ENCODE measurements at regions not wholly inside any gene's neighbourhood (a gene's known extent, or its start where the extent isn't known, plus 50 kb on each side); places are given as distances from the start of the nearest gene placed in this dataset.
"Not testable (repeated sequence)": the region's sequence is repeated elsewhere in the genome, so short reads cannot be mapped to it uniquely, and the experiment has no call there.

DNA sequence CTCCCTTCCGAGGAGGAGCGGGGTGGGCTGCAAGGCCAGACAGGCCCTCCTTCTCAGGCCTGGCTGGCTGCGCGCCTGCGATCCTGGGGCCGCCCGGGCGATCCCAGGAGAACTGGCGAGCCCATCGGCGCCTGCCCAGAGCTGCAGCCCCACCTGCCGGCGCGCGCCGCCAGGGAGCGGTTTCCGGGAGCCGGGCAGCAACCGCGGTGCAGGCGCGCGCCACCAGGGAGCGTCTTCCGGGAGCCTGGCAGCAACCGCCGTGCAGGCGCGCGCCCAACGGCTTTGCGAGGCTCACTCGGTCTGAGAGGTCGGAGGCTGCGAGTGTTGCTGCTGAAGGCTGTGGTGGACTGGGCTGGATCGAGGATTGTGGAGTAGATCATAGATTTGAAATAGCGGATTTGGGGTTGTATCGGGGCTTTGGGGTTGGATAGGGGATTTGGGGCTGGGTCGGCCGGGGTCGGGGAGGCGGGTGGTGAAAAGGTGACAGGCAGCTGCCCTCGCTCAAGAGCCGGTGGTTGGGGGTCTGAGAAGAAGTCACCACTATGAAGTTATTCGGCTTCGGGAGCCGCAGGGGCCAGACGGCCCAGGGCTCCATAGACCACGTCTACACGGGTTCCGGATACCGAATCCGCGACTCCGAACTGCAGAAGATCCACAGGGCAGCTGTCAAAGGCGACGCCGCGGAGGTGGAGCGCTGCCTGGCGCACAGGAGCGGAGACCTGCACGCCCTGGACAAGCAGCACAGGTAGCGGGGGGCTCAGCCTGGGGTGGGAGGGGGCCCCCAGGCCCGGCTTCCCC, 668.9 kb downstream of the SPATA31A6 start (continued):
- not testable (repeated sequence) for TF ChIP-seq NONO (IDR thresholded peaks at IDR 0.05)
- TF ChIP-seq NONO (CRISPR knock-in tag; conservative IDR thresholded peaks at IDR 0.05) (peak; percentile 76), ZNF460 (CRISPR knock-in tag; IDR thresholded peaks at IDR 0.05; ENCODE audit: borderline replicate concordance) (peak; percentile 23; the same call in 1 of the 2 replicates), ZNF589 (CRISPR knock-in tag; conservative IDR thresholded peaks at IDR 0.05) (0 out of 2 replicates have a peak, but pooled peaks have one; percentile 26), POGZ (CRISPR knock-in tag; IDR thresholded peaks at IDR 0.05) (peak; percentile 40; the same call in 1 of the 2 replicates), ZNF788 (CRISPR knock-in tag; IDR thresholded peaks at IDR 0.05; ENCODE audit: borderline replicate concordance) (peak; percentile 41; the same call in 1 of the 2 replicates), KDM2A (CRISPR knock-in tag; IDR thresholded peaks at IDR 0.05; ENCODE audit: borderline replicate concordance, low read depth) (peak; percentile 45), ZMYM4 (CRISPR knock-in tag; IDR thresholded peaks at IDR 0.05) (peak; percentile 70), RBFOX2 (IDR thresholded peaks at IDR 0.05; ENCODE audit: low read depth, low read length) (peak; percentile 76), SAP130 (CRISPR knock-in tag; IDR thresholded peaks at IDR 0.05; ENCODE audit: low read depth) (peak; percentile 40; the same call in 1 of the 2 replicates), MED1 (CRISPR knock-in tag; IDR thresholded peaks at IDR 0.05) (0 out of 2 replicates have a peak, but pooled peaks have one; percentile 25), ZFY (CRISPR knock-in tag; IDR thresholded peaks at IDR 0.05) (peak; percentile 52), HNRNPLL (IDR thresholded peaks at IDR 0.05; ENCODE audit: low read depth, low read length, poor library complexity, severe bottlenecking) (peak; percentile 44)
- TF ChIP-seq, protein P1, sequence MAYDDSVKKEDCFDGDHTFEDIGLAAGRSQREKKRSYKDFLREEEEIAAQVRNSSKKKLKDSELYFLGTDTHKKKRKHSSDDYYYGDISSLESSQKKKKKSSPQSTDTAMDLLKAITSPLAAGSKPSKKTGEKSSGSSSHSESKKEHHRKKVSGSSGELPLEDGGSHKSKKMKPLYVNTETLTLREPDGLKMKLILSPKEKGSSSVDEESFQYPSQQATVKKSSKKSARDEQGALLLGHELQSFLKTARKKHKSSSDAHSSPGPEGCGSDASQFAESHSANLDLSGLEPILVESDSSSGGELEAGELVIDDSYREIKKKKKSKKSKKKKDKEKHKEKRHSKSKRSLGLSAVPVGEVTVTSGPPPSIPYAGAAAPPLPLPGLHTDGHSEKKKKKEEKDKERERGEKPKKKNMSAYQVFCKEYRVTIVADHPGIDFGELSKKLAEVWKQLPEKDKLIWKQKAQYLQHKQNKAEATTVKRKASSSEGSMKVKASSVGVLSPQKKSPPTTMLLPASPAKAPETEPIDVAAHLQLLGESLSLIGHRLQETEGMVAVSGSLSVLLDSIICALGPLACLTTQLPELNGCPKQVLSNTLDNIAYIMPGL (CRISPR knock-in tag; IDR thresholded peaks at IDR 0.05; ENCODE audit: borderline replicate concordance in 1 of 2, low read depth in 1 of 2) = peak; percentile 64 to 91; a peak in 2 of 4 replicates
- TF ChIP-seq, protein P2, sequence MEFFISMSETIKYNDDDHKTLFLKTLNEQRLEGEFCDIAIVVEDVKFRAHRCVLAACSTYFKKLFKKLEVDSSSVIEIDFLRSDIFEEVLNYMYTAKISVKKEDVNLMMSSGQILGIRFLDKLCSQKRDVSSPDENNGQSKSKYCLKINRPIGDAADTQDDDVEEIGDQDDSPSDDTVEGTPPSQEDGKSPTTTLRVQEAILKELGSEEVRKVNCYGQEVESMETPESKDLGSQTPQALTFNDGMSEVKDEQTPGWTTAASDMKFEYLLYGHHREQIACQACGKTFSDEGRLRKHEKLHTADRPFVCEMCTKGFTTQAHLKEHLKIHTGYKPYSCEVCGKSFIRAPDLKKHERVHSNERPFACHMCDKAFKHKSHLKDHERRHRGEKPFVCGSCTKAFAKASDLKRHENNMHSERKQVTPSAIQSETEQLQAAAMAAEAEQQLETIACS (CRISPR knock-in tag; IDR thresholded peaks at IDR 0.05) = peak; percentile 90
- TF ChIP-seq, protein P3, sequence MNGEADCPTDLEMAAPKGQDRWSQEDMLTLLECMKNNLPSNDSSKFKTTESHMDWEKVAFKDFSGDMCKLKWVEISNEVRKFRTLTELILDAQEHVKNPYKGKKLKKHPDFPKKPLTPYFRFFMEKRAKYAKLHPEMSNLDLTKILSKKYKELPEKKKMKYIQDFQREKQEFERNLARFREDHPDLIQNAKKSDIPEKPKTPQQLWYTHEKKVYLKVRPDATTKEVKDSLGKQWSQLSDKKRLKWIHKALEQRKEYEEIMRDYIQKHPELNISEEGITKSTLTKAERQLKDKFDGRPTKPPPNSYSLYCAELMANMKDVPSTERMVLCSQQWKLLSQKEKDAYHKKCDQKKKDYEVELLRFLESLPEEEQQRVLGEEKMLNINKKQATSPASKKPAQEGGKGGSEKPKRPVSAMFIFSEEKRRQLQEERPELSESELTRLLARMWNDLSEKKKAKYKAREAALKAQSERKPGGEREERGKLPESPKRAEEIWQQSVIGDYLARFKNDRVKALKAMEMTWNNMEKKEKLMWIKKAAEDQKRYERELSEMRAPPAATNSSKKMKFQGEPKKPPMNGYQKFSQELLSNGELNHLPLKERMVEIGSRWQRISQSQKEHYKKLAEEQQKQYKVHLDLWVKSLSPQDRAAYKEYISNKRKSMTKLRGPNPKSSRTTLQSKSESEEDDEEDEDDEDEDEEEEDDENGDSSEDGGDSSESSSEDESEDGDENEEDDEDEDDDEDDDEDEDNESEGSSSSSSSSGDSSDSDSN (CRISPR knock-in tag; IDR thresholded peaks at IDR 0.05) = peak; percentile 36; the same call in 1 of the 2 replicates
- TF ChIP-seq, protein P4, sequence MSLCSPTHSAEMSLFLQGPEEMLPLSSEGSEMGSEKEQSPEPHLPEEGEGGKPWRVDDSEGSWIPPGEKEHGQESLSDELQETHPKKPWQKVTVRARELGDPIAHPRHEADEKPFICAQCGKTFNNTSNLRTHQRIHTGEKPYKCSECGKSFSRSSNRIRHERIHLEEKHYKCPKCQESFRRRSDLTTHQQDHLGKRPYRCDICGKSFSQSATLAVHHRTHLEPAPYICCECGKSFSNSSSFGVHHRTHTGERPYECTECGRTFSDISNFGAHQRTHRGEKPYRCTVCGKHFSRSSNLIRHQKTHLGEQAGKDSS (CRISPR knock-in tag; IDR thresholded peaks at IDR 0.05; ENCODE audit: borderline replicate concordance, low read depth) = peak; percentile 66; the same call in 1 of the 2 replicates
- TF ChIP-seq, protein P5, sequence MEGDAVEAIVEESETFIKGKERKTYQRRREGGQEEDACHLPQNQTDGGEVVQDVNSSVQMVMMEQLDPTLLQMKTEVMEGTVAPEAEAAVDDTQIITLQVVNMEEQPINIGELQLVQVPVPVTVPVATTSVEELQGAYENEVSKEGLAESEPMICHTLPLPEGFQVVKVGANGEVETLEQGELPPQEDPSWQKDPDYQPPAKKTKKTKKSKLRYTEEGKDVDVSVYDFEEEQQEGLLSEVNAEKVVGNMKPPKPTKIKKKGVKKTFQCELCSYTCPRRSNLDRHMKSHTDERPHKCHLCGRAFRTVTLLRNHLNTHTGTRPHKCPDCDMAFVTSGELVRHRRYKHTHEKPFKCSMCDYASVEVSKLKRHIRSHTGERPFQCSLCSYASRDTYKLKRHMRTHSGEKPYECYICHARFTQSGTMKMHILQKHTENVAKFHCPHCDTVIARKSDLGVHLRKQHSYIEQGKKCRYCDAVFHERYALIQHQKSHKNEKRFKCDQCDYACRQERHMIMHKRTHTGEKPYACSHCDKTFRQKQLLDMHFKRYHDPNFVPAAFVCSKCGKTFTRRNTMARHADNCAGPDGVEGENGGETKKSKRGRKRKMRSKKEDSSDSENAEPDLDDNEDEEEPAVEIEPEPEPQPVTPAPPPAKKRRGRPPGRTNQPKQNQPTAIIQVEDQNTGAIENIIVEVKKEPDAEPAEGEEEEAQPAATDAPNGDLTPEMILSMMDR (CRISPR knock-in tag; IDR thresholded peaks at IDR 0.05) = peak; percentile 83
